ENCODE measurements at regions not wholly inside any gene's neighbourhood (a gene's known extent, or its start where the extent isn't known, plus 50 kb on each side); places are given as distances from the start of the nearest gene placed in this dataset.

- no peaks in the 10 kb centered on the region for H3K9me3 ChIP-seq (replicated peaks; ENCODE audit: low read length)
Measured at GRCh38 chr7:131166066-131166465, 161.6 kb upstream of the MKLN1 start.

GRCh38 chr7:131170440-131171271 is 157.0 kb upstream of the MKLN1 start:
- H3K36me3 ChIP-seq (ENCODE audit: insufficient read depth, low read length), result no peaks in the 10 kb centered on the region
- no peak overlapping the region for H3K9ac ChIP-seq (ENCODE audit: low read depth, low read length)
- no peak overlapping the region for H3K4me2 ChIP-seq (ENCODE audit: low read length)
- no peaks in the 10 kb centered on the region for H3K27me3 ChIP-seq (ENCODE audit: control insufficient read depth, insufficient read depth, low read length)
- H3K9me3 ChIP-seq (replicated peaks; ENCODE audit: low read length), result no peaks in the 10 kb centered on the region
- H3K4me3 ChIP-seq (ENCODE audit: low read length), result no peak overlapping the region
- H3K4me1 ChIP-seq (ENCODE audit: control insufficient read depth, insufficient read depth, low read length), result peaks cover 16% of the 10 kb centered on the region

More at GRCh38 chr7:131166066-131166465, 161.6 kb upstream of the MKLN1 start:
- Histone ChIP-seq H3K27me3 (ENCODE audit: control insufficient read depth, insufficient read depth, low read length) (no peaks in the 10 kb centered on the region), H3K4me2 (ENCODE audit: low read length) (no peak overlapping the region), H3K9ac (ENCODE audit: low read depth, low read length) (no peak overlapping the region), H3K4me1 (ENCODE audit: control insufficient read depth, insufficient read depth, low read length) (peaks cover 12% of the 10 kb centered on the region), H3K36me3 (ENCODE audit: insufficient read depth, low read length) (no peaks in the 10 kb centered on the region), H3K4me3 (ENCODE audit: low read length) (no peak overlapping the region)

GRCh38 chr7:131173145-131173890 is 154.4 kb upstream of the MKLN1 start:
- Histone ChIP-seq H3K36me3 (ENCODE audit: insufficient read depth, low read length) (no peaks in the 10 kb centered on the region), H3K4me2 (ENCODE audit: low read length) (peak overlapping the region; percentile 48), H3K4me1 (ENCODE audit: control insufficient read depth, insufficient read depth, low read length) (peaks cover 16% of the 10 kb centered on the region), H3K4me3 (ENCODE audit: low read length) (peak overlapping the region; percentile 43), H3K9ac (ENCODE audit: low read depth, low read length) (no peak overlapping the region), H3K27me3 (ENCODE audit: control insufficient read depth, insufficient read depth, low read length) (no peaks in the 10 kb centered on the region), H3K9me3 (replicated peaks; ENCODE audit: low read length) (no peaks in the 10 kb centered on the region)

DNA sequence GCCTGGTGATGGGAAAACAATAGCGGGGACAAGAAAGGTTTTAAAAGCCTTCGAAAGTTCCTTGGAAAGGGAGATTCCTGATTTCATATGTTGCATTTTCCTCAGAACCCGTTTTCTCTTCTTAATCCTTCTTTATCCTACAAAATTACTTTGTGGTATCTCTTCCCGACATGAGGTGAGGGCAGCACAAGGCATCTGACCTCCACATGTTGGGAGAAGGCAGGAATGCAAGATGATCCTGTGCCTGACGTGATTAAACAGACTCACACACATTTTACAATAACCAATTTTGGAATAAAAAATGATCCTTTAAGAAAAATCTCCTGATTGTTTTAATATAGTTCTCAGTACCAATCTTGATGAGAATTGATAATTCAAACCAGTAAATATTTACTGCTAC is 153.3 kb upstream of the MKLN1 start:
- Histone ChIP-seq H3K36me3 (ENCODE audit: insufficient read depth, low read length) (no peaks in the 10 kb centered on the region), H3K4me1 (ENCODE audit: control insufficient read depth, insufficient read depth, low read length) (peaks cover 16% of the 10 kb centered on the region), H3K4me2 (ENCODE audit: low read length) (no peak overlapping the region), H3K27me3 (ENCODE audit: control insufficient read depth, insufficient read depth, low read length) (no peaks in the 10 kb centered on the region), H3K9me3 (replicated peaks; ENCODE audit: low read length) (no peaks in the 10 kb centered on the region), H3K9ac (ENCODE audit: low read depth, low read length) (no peak overlapping the region), H3K4me3 (ENCODE audit: low read length) (no peak overlapping the region)

DNA sequence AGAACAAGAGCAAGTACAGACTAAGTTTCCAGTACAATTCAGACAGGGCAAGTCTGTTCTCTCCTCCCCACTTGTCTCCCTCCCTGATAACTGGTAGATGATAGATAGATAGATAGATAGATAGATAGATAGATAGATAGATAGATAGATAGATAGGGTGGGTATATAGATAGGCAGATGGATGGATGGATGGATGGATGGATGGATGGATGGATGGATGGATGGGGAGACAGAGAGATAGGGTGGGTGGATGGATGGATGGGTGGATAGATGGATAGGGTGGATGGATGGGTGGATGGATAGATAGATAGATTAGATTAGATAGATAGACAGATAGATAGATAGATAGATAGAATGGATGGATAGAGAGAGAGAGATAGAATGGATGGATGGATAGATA is 152.8 kb upstream of the MKLN1 start:
- no peak overlapping the region for H3K9ac ChIP-seq (ENCODE audit: low read depth, low read length)
- H3K27me3 ChIP-seq (ENCODE audit: control insufficient read depth, insufficient read depth, low read length), result no peaks in the 10 kb centered on the region
- H3K9me3 ChIP-seq (replicated peaks; ENCODE audit: low read length), result no peaks in the 10 kb centered on the region
- H3K4me2 ChIP-seq (ENCODE audit: low read length), result no peak overlapping the region
- no peak overlapping the region for H3K4me3 ChIP-seq (ENCODE audit: low read length)
- H3K4me1 ChIP-seq (ENCODE audit: control insufficient read depth, insufficient read depth, low read length), result peaks cover 16% of the 10 kb centered on the region
- no peaks in the 10 kb centered on the region for H3K36me3 ChIP-seq (ENCODE audit: insufficient read depth, low read length)

GRCh38 chr7:131182446-131183058 is 145.1 kb upstream of the MKLN1 start:
- H3K4me1 ChIP-seq (ENCODE audit: control insufficient read depth, insufficient read depth, low read length), result peaks cover 10% of the 10 kb centered on the region
- no peaks in the 10 kb centered on the region for H3K36me3 ChIP-seq (ENCODE audit: insufficient read depth, low read length)
- no peak overlapping the region for H3K4me2 ChIP-seq (ENCODE audit: low read length)
- H3K9me3 ChIP-seq (replicated peaks; ENCODE audit: low read length), result no peaks in the 10 kb centered on the region
- no peak overlapping the region for H3K9ac ChIP-seq (ENCODE audit: low read depth, low read length)
- H3K27me3 ChIP-seq (ENCODE audit: control insufficient read depth, insufficient read depth, low read length), result no peaks in the 10 kb centered on the region
- no peak overlapping the region for H3K4me3 ChIP-seq (ENCODE audit: low read length)

GRCh38 chr7:131183072-131183471 is 144.6 kb upstream of the MKLN1 start:
- H3K9me3 ChIP-seq (replicated peaks; ENCODE audit: low read length), result no peaks in the 10 kb centered on the region

DNA sequence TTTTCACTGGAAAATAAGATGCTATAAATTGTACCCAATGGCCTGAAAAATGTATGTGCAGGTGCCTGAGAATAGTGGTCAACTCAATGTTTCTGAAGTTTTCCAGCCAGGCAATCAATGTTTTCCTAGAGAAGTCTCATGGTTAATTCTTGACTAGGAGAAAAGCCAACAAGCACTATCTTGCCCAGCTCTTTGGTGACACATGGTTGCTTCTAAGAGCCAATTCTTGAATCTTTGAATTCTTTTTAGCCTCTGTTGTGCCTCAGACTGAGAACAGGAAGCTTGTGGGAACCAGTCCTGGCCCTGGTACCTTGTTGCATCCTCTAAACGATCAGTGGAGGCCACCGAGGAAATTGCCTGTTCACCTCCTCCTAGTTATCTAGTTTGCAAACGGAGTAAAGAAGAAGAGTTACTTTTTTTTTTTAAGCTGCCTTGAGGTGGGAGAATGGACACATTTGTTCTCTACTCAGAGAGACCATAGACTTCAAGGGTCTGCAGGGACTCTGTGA is 144.0 kb upstream of the MKLN1 start:
- no peaks in the 10 kb centered on the region for H3K9me3 ChIP-seq (replicated peaks; ENCODE audit: low read length)
- H3K9ac ChIP-seq (ENCODE audit: low read depth, low read length), result no peak overlapping the region
- peaks cover 19% of the 10 kb centered on the region for H3K4me1 ChIP-seq (ENCODE audit: control insufficient read depth, insufficient read depth, low read length)
- H3K4me3 ChIP-seq (ENCODE audit: low read length), result no peak overlapping the region
- no peaks in the 10 kb centered on the region for H3K27me3 ChIP-seq (ENCODE audit: control insufficient read depth, insufficient read depth, low read length)
- no peak overlapping the region for H3K4me2 ChIP-seq (ENCODE audit: low read length)
- no peaks in the 10 kb centered on the region for H3K36me3 ChIP-seq (ENCODE audit: insufficient read depth, low read length)

More at GRCh38 chr7:131183072-131183471, 144.6 kb upstream of the MKLN1 start:
- Histone ChIP-seq H3K4me1 (ENCODE audit: control insufficient read depth, insufficient read depth, low read length) (peaks cover 15% of the 10 kb centered on the region), H3K27me3 (ENCODE audit: control insufficient read depth, insufficient read depth, low read length) (no peaks in the 10 kb centered on the region), H3K4me2 (ENCODE audit: low read length) (no peak overlapping the region), H3K4me3 (ENCODE audit: low read length) (no peak overlapping the region), H3K36me3 (ENCODE audit: insufficient read depth, low read length) (no peaks in the 10 kb centered on the region), H3K9ac (ENCODE audit: low read depth, low read length) (no peak overlapping the region)

DNA sequence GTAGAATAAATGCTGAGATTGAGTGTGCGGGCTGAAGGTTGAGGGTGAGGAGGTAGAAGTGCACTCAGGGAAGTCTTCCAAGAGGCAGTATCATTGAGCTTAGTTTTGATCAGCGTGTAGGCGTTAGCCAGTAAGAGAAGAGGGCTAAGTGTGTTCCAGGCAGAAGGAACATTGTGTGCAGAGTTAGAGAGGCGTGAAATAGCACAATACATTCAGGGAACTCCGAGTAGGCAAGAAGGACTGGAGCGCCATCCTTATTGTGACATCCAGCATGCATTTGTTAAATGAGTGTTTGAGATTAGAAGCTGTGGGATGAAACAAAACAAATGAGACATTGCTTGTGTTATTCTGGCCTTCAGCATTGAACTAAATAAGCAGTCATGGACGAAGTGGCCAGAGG is 140.9 kb upstream of the MKLN1 start:
- H3K9me3 ChIP-seq (replicated peaks; ENCODE audit: low read length), result no peaks in the 10 kb centered on the region
- H3K4me1 ChIP-seq (ENCODE audit: control insufficient read depth, insufficient read depth, low read length), result peaks cover 41% of the 10 kb centered on the region
- H3K36me3 ChIP-seq (ENCODE audit: insufficient read depth, low read length), result no peaks in the 10 kb centered on the region
- H3K27me3 ChIP-seq (ENCODE audit: control insufficient read depth, insufficient read depth, low read length), result no peaks in the 10 kb centered on the region
- no peak overlapping the region for H3K4me2 ChIP-seq (ENCODE audit: low read length)
- H3K4me3 ChIP-seq (ENCODE audit: low read length), result no peak overlapping the region
- no peak overlapping the region for H3K9ac ChIP-seq (ENCODE audit: low read depth, low read length)

GRCh38 chr7:131188367-131189339 is 139.0 kb upstream of the MKLN1 start:
- Histone ChIP-seq H3K4me1 (ENCODE audit: control insufficient read depth, insufficient read depth, low read length) (peaks cover 48% of the 10 kb centered on the region), H3K27me3 (ENCODE audit: control insufficient read depth, insufficient read depth, low read length) (no peaks in the 10 kb centered on the region), H3K4me2 (ENCODE audit: low read length) (peak overlapping the region; percentile 67), H3K9me3 (replicated peaks; ENCODE audit: low read length) (no peaks in the 10 kb centered on the region), H3K36me3 (ENCODE audit: insufficient read depth, low read length) (no peaks in the 10 kb centered on the region), H3K4me3 (ENCODE audit: low read length) (peak overlapping the region; percentile 3), H3K9ac (ENCODE audit: low read depth, low read length) (peak overlapping the region; percentile 54)

All from skeletal muscle satellite cell (primary cell).